Erythroblast (primary cell): ENCODE measurements at regions not wholly inside any gene's neighbourhood (a gene's known extent, or its start where the extent isn't known, plus 50 kb on each side); places are given as distances from the start of the nearest gene placed in this dataset.

Experiments
- GATA1 ChIP-seq: IDR thresholded peaks from 2 replicates; pipeline ENCODE4 v1.6.1; 2011; ENCODE audit warnings: low read depth, mild to moderate bottlenecking, control low read depth, low read length, moderate library complexity
- POLR2A ChIP-seq: IDR thresholded peaks from 2 replicates; pipeline ENCODE4 v1.6.1; 2011; ENCODE audit warnings: mild to moderate bottlenecking, low read length

- no peak for TF ChIP-seq POLR2A
- TF ChIP-seq GATA1, result no peak
These were observed 175.3 kb downstream of the C11orf87 start for GRCh38 chr11:109597336-109597735.
